Testis (tissue), 2 donors: ENCODE measurements at regions not wholly inside any gene's neighbourhood (a gene's known extent, or its start where the extent isn't known, plus 50 kb on each side); places are given as distances from the start of the nearest gene placed in this dataset.

Experiments used
- CTCF ChIP-seq, 3 experiments: fragments of 450-650 bp in 2 of 3; fragments of 200-600 bp in 1 of 3; sonication (generic) in 1 of 3; IDR thresholded peaks; one replicate each; pipeline ENCODE4 v1.5.1; 2016 to 2019; ENCODE audit warnings: antibody characterized with exemption in 3 of 3, mild to moderate bottlenecking in 2 of 3, moderate library complexity in 1 of 3
- POLR2A ChIP-seq: fragments of 450-650 bp; IDR thresholded peaks from one replicate; pipeline ENCODE4 v1.6.1; 2017; ENCODE audit warnings: antibody characterized with exemption, mild to moderate bottlenecking, moderate library complexity

GRCh38 chr5:9774472-9775079, 144.4 kb upstream of the TAS2R1 start:
- TF ChIP-seq POLR2A (no peak), CTCF (IDR thresholded peaks at IDR 0.05) (no peak)
